ENCODE measurements at regions not wholly inside any gene's neighbourhood (a gene's known extent, or its start where the extent isn't known, plus 50 kb on each side); places are given as distances from the start of the nearest gene placed in this dataset.

DNA sequence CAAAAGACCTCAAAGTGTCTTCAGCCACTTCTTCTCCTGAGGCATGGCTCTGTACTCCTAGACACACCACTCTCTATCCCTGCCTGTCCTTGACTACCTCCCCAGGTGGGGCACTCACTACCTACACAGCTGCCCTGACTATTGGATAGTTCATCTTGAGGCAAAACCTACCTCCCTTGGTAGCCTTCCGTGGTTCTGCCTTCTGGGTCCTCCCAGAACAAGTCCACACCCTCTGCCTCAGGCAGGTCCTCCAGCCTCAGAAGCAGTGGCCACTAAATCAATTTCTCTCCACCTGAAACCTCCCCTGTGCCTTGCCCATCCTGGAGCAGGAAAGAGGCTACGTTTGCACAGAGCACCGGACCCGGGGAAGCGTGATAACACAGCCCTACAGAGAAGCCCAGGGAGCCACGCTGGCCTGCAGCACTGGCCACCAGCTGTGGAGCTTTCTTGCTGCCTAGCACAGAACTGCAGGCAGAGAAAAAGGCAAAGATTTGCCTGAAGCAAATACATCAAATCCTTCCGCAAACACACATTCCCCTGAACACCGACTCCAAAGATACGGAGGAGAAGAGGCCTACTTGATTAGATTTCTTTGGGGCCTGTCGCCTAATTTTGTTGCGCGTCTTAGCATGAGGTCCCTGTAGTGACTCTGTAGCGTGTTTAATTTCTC is 141.8 kb downstream of the C9orf50 start:
- TF ChIP-seq POLR2A (IDR thresholded peaks at IDR 0.05) = no peak
- TF ChIP-seq, protein P1, sequence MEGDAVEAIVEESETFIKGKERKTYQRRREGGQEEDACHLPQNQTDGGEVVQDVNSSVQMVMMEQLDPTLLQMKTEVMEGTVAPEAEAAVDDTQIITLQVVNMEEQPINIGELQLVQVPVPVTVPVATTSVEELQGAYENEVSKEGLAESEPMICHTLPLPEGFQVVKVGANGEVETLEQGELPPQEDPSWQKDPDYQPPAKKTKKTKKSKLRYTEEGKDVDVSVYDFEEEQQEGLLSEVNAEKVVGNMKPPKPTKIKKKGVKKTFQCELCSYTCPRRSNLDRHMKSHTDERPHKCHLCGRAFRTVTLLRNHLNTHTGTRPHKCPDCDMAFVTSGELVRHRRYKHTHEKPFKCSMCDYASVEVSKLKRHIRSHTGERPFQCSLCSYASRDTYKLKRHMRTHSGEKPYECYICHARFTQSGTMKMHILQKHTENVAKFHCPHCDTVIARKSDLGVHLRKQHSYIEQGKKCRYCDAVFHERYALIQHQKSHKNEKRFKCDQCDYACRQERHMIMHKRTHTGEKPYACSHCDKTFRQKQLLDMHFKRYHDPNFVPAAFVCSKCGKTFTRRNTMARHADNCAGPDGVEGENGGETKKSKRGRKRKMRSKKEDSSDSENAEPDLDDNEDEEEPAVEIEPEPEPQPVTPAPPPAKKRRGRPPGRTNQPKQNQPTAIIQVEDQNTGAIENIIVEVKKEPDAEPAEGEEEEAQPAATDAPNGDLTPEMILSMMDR (IDR thresholded peaks at IDR 0.05) = no peak
- TF ChIP-seq POLR2AphosphoS5 (IDR thresholded peaks at IDR 0.05) = no peak
- no peak for TF ChIP-seq EP300 (IDR thresholded peaks at IDR 0.05)
